ENCODE measurements at regions not wholly inside any gene's neighbourhood (a gene's known extent, or its start where the extent isn't known, plus 50 kb on each side); places are given as distances from the start of the nearest gene placed in this dataset.

DNA sequence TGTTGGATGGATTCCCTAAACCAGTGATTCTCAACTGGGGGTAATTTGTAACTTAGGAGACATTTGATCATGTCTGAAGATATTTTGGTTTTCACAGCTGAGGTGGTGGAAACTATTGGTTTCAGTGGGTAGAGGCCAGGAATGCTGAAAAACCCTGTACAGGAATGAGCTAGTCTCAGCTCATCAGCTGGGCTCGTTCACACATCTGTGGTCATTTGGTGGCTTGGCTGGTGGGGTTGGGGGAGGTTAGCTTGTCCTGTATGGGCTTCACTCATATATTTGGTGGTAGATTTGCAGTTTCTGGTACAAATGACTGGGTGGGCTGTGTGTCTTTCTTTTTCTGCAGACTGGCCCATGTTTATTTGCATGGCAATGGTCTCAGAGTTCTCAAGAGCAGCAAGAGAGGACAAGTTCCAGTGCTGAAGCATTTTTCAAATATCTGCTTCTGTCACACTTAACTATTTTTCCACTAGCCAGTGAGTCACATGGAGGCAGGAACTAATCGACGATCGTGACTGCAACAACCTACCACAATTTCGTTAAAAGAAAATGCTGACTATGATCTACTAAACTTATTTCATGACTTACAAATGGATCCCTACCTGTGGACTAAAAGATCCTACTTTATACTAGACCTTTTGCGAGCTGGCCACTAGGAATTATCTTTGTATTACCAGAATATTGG lies 321.7 kb upstream of the PLXNA2 start:
- H3K4me3 ChIP-seq (ENCODE audit: control insufficient read depth, low read depth, low read length), result no peak overlapping the region
- no peak for DNase-seq (ENCODE audit: low read depth)
- TF ChIP-seq, protein P1, sequence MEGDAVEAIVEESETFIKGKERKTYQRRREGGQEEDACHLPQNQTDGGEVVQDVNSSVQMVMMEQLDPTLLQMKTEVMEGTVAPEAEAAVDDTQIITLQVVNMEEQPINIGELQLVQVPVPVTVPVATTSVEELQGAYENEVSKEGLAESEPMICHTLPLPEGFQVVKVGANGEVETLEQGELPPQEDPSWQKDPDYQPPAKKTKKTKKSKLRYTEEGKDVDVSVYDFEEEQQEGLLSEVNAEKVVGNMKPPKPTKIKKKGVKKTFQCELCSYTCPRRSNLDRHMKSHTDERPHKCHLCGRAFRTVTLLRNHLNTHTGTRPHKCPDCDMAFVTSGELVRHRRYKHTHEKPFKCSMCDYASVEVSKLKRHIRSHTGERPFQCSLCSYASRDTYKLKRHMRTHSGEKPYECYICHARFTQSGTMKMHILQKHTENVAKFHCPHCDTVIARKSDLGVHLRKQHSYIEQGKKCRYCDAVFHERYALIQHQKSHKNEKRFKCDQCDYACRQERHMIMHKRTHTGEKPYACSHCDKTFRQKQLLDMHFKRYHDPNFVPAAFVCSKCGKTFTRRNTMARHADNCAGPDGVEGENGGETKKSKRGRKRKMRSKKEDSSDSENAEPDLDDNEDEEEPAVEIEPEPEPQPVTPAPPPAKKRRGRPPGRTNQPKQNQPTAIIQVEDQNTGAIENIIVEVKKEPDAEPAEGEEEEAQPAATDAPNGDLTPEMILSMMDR (IDR thresholded peaks at IDR 0.05; ENCODE audit: control insufficient read depth, insufficient read depth, low read depth, low read length, missing control alignments), result no peak

DNA sequence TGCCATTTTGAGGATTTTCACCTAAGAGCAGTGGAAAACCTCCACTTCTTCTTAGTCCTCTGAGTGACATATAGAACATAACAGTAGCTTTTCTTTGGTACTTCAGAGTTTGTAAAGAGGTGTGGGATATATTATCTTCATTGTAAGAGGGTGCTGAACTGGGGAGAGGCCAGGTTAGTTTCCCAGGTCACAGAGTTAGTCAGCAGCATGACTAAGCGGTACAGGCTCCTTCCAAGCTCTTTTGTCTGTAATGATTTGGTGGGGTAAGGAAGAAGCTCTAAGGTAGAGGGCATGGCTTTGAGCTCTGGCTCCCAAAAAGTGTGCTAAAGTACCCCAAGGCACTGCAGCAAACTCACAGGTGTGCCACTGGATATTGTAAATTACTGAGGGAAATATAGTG lies 325.0 kb upstream of the PLXNA2 start:
- H3K4me3 ChIP-seq (ENCODE audit: control insufficient read depth, low read depth, low read length), result no peak overlapping the region
- TF ChIP-seq, protein P1 (IDR thresholded peaks at IDR 0.05; ENCODE audit: control insufficient read depth, insufficient read depth, low read depth, low read length, missing control alignments), result no peak
- no peak for DNase-seq (ENCODE audit: low read depth)

DNA sequence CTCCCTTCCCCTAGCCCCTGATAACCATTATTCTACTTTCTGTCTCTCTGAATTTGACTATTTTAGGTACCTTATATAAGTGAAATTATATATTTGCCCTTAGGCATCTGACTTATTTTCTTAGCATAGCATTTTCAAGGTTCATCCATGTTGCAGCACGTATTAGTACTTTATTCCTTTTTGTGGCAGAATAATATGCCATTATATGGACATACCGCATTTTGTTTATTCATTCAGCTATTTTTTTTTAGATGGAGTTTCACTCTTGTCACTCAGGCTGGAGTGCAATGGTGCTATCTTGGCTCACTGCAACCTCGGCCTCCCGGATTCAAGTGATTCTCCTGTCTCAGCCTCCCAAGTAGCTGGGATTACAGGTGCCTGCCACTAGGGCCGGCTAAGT lies 326.2 kb upstream of the PLXNA2 start:
- H3K4me3 ChIP-seq (ENCODE audit: control insufficient read depth, low read depth, low read length), result no peak overlapping the region
- TF ChIP-seq, protein P1 (IDR thresholded peaks at IDR 0.05; ENCODE audit: control insufficient read depth, insufficient read depth, low read depth, low read length, missing control alignments), result no peak
- DNase-seq (ENCODE audit: low read depth), result no peak

DNA sequence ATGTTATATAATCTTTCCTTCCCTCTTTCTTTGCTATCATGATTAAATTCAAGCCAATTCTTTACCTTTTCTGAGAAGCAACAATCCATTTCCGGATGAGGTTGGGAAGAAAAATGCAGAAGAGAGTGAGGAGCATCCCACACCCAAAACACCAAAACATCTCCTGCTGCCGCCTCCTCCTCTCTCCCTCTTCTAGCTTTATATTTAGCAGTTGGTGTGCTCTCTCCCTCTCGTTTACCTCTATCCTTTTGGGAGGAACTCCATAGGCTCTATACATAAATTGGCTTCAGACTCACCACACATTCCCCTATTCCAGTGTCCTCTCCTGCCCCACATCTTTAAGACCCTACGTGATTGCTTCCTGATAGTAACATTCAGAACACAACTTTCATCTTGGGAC lies 332.2 kb upstream of the PLXNA2 start:
- no peak for DNase-seq (ENCODE audit: low read depth)
- TF ChIP-seq, protein P1 (IDR thresholded peaks at IDR 0.05; ENCODE audit: control insufficient read depth, insufficient read depth, low read depth, low read length, missing control alignments), result no peak
- no peak overlapping the region for H3K4me3 ChIP-seq (ENCODE audit: control insufficient read depth, low read depth, low read length)

DNA sequence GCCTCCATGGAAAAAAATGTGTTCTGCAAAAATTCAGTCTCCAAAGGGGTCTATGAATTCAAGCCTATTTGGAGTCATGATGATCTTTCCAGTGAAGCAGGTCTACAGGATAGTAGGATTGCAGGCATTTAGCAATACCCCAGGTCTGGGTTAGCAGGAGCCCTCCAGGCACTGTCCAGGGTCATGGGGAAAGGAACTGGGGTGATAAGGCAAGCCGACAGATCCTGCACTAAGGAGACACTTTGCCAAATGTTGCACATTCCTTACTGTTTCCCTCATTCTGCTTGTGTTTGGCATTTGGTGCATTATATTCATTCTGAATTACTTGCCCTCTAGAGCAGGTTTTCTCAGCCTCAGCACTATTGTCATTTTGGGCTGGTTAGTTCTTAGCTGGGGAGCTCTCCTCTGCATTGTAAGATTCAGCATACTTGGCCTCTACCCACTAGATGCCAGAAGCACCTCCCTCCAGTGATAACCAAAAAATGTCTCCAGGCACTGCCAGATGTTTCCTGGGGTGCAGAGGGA lies 333.3 kb upstream of the PLXNA2 start:
- no peak overlapping the region for H3K4me3 ChIP-seq (ENCODE audit: control insufficient read depth, low read depth, low read length)
- peak; percentile 3 for DNase-seq (ENCODE audit: low read depth)
- TF ChIP-seq, protein P1 (IDR thresholded peaks at IDR 0.05; ENCODE audit: control insufficient read depth, insufficient read depth, low read depth, low read length, missing control alignments), result no peak

DNA sequence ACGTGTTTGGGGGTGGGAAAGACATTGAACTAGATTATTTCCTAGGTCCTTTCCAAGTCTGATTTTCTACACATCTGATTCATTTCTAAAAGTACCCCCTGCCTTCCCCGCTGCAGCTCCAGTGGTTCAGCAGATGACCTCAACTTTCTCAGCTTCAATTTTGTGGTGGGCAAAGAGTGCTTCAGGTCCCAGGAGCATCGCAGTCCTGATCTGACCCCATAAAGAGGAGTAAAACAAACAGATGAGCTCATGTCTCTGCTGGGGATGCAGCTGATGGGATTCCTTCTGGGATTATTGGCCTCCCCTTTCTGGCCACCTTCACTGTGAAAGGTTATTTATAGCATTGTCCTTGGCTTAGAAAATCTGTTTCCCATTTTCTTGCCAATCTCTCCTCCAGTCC lies 337.0 kb upstream of the PLXNA2 start:
- TF ChIP-seq, protein P1 (IDR thresholded peaks at IDR 0.05; ENCODE audit: control insufficient read depth, insufficient read depth, low read depth, low read length, missing control alignments), result no peak
- no peak for DNase-seq (ENCODE audit: low read depth)

More for the DNA sequence above, 337.0 kb upstream of the PLXNA2 start:
- H3K4me3 ChIP-seq (ENCODE audit: control insufficient read depth, low read depth, low read length), result no peak overlapping the region

All from AG09309 (cell line).